GM12874 (cell line): ENCODE measurements at regions not wholly inside any gene's neighbourhood (a gene's known extent, or its start where the extent isn't known, plus 50 kb on each side); places are given as distances from the start of the nearest gene placed in this dataset.

Experiments
- TF ChIP-seq, protein P1 (sequence below): IDR thresholded peaks from 2 replicates; pipeline ENCODE4 v1.5.1; 2011; ENCODE audit warnings: low read depth, mild to moderate bottlenecking, control low read depth, low read length, moderate library complexity; ENCODE audit not compliant: insufficient read depth

GRCh38 chr1:168782559-168783116 is 53.6 kb upstream of the DPT start:
- TF ChIP-seq, protein P1, sequence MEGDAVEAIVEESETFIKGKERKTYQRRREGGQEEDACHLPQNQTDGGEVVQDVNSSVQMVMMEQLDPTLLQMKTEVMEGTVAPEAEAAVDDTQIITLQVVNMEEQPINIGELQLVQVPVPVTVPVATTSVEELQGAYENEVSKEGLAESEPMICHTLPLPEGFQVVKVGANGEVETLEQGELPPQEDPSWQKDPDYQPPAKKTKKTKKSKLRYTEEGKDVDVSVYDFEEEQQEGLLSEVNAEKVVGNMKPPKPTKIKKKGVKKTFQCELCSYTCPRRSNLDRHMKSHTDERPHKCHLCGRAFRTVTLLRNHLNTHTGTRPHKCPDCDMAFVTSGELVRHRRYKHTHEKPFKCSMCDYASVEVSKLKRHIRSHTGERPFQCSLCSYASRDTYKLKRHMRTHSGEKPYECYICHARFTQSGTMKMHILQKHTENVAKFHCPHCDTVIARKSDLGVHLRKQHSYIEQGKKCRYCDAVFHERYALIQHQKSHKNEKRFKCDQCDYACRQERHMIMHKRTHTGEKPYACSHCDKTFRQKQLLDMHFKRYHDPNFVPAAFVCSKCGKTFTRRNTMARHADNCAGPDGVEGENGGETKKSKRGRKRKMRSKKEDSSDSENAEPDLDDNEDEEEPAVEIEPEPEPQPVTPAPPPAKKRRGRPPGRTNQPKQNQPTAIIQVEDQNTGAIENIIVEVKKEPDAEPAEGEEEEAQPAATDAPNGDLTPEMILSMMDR, result no peak

DNA sequence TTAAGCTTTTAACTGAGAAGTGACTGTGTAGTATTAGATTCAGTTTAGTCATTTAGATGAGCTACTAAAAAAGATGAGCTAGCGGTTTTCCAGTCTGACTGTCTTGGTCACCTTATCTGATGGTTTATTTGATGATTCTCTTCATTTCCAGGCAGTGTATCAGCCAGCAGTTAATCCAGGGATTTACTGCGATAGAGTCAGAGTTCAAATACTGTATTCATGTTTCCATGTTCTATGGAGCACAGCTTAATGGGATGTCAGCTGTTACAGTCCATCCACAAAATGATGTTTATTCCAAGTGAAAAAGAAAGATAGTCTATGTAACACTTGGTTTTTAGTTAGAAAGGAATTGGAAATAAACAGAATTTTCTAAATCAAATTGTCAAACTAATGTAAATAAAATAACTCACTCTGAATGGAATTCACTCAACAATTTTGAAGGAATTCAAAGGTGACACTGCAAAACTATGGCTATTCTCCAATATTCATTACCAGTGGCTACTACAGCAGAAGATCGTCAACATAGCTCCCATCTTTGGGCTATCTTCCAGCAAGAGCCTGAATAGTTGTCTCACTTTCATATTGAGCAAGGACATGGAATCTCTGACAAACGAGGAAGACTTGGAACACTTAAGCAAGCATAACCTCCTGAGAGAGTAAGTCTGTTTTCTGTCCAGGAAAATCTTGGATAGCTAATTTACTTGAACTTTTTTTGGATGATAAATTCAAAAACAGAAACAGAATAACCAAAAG is 54.6 kb upstream of the DPT start:
- TF ChIP-seq, protein P1, result no peak

DNA sequence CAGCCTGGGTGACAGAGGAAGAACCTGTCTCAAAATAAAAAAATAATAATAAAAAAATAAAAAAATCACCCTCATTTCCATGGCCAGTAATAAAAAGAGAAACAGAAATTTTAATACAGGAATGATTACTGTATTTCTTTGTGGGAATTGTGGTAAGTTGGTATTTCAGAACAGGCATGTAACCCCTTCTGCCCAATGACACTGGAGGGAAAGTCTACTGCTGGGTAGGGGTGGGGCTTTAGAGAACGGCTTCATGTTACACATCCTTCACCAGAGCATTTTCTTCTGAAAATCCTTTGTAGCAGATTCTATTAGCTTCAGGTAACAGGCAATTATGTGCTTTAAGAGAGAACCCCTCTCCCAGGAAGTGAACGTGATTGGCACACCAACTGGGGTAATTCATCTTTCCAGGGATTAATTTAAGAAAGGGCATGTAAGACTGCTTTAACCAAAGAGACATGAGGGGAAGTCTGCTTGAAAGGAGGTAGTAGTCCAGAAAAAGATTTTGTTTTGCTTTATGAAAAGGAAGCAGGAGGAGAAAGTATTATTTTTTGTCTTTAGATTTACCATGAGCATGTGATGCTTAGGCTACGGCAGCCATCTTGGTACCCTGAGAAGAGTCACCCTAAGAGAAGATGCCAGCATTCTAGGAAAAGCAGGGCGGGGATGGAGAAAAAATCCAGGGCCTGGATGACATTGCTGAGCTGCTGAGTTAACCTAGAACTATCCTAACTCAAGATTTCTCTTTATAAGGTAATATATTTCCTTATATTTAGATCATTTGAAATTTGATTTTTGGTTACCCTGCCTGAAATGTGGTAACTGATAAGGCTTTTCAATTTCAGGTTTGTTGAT is 57.7 kb upstream of the DPT start:
- TF ChIP-seq, protein P1, result no peak

DNA sequence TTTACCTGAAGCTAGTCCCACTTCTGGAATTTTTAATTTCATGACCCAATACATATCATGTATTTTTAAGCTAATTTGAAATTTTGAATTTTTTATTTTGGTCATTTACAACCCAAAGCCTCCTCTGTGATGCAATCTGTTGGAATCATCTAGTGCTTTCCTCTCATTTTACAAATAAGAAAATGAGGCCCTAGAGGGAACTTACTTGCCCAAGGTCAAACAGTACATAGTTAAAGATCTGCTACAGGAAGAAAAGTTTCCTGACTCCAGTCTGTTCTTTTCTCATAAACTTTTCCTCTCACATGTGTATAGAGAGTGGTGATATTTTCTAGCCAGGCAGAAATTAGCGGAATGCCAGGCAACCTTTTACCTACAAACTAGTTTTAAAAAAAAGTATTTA is 59.3 kb upstream of the DPT start:
- TF ChIP-seq, protein P1, result no peak

- TF ChIP-seq, protein P1, result no peak
Measured at GRCh38 chr1:168789501-168789900, 60.5 kb upstream of the DPT start.

- TF ChIP-seq, protein P1, result no peak
Measured at GRCh38 chr1:168792142-168792541, 63.1 kb upstream of the DPT start.

DNA sequence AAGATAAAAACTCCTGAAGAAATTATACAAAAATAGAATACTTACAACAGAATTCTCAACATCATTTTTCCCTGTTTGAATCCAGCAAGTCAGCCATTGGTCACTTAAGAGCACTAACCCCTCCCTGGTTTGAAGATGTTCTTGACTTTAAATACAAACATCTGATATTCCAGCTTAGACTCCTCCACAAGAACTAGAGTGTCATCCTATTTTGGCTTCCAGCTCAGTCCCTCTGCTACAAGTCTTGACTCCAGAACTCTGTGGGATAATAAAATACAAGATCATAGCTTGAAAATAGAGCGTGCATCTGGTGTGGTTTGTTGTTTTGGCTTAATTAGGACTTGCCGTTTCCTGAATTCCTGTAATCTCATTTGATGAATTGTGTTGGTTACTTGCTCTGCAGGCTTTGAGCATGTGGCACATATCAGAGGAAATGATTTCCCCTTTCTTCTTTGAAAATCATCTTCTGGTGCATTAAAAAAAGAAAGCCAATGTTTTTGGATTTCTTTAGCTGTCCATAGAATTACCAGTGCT is 63.7 kb upstream of the DPT start:
- TF ChIP-seq, protein P1, result no peak
